ENCODE measurements at regions not wholly inside any gene's neighbourhood (a gene's known extent, or its start where the extent isn't known, plus 50 kb on each side); places are given as distances from the start of the nearest gene placed in this dataset.
"Not testable (repeated sequence)": the region's sequence is repeated elsewhere in the genome, so short reads cannot be mapped to it uniquely, and the experiment has no call there.

GRCh38 chr2:120637847-120638246 lies 97.8 kb upstream of the GLI2 start:
- 93 to 94% methylated on average over 3 to 5 of the region's 5 CpGs for WGBS, 2 donors
- DNase-seq (ENCODE audit: low spot score in 2 of 2) = peak in 1 of 2 donors; percentile 42
- intact Hi-C loops (cut with DNase I; ENCODE audit: low total_unique reads) = no loop called here
- no peak for TF ChIP-seq CTCF (IDR thresholded peaks at IDR 0.05)
- no peak for TF ChIP-seq POLR2A (IDR thresholded peaks at IDR 0.05)
- H3K4me3 ChIP-seq (ENCODE audit: low read depth, poor library complexity, severe bottlenecking) = no peak overlapping the region

- peak in 1 of 2 donors; percentile 42 for DNase-seq (ENCODE audit: low spot score in 2 of 2)
- TF ChIP-seq CTCF (IDR thresholded peaks at IDR 0.05) (no peak), POLR2A (IDR thresholded peaks at IDR 0.05) (no peak)
- H3K4me3 ChIP-seq (ENCODE audit: low read depth, poor library complexity, severe bottlenecking) = no peak overlapping the region
- 94 to 97% methylated on average over 4 of the region's 4 CpGs for WGBS, 2 donors
- intact Hi-C loops (cut with DNase I; ENCODE audit: low total_unique reads) = no loop called here
These were observed 97.2 kb upstream of the GLI2 start for GRCh38 chr2:120638450-120638849.

GRCh38 chr2:120641366-120641771 lies 94.3 kb upstream of the GLI2 start:
- DNase-seq (ENCODE audit: low spot score in 2 of 2) = peak in 1 of 2 donors; percentile 50
- intact Hi-C loops (cut with DNase I; ENCODE audit: low total_unique reads) = no loop called here
- no peak for TF ChIP-seq POLR2A (IDR thresholded peaks at IDR 0.05)
- no peak for TF ChIP-seq CTCF (IDR thresholded peaks at IDR 0.05)
- 67 to 84% methylated on average over 5 of the region's 5 CpGs for WGBS, 2 donors
- no peak overlapping the region for H3K4me3 ChIP-seq (ENCODE audit: low read depth, poor library complexity, severe bottlenecking)

- no peak for TF ChIP-seq CTCF (IDR thresholded peaks at IDR 0.05)
- no peak for TF ChIP-seq POLR2A (IDR thresholded peaks at IDR 0.05)
- WGBS, 2 donors = 85 to 91% methylated on average over 4 of the region's 4 CpGs
- H3K4me3 ChIP-seq (ENCODE audit: low read depth, poor library complexity, severe bottlenecking) = no peak overlapping the region
- intact Hi-C loops (cut with DNase I; ENCODE audit: low total_unique reads) = no loop called here
- peak in 1 of 2 donors; percentile 59 for DNase-seq (ENCODE audit: low spot score in 2 of 2)
These were observed 93.0 kb upstream of the GLI2 start for GRCh38 chr2:120642646-120643045.

GRCh38 chr2:120646994-120647393 lies 88.7 kb upstream of the GLI2 start:
- intact Hi-C loops (cut with DNase I; ENCODE audit: low total_unique reads) = no loop called here
- DNase-seq (ENCODE audit: low spot score in 2 of 2) = peak in 1 of 2 donors; percentile 17
- TF ChIP-seq POLR2A (IDR thresholded peaks at IDR 0.05) = no peak
- TF ChIP-seq CTCF (IDR thresholded peaks at IDR 0.05) = no peak
- H3K4me3 ChIP-seq (ENCODE audit: low read depth, poor library complexity, severe bottlenecking) = no peak overlapping the region
- 43 to 47% methylated on average over 3 of the region's 3 CpGs for WGBS, 2 donors

GRCh38 chr2:120647487-120647886 lies 88.2 kb upstream of the GLI2 start:
- 51 to 54% methylated on average over 6 of the region's 6 CpGs for WGBS, 2 donors
- intact Hi-C loops (cut with DNase I; ENCODE audit: low total_unique reads) = no loop called here
- TF ChIP-seq POLR2A (IDR thresholded peaks at IDR 0.05) = no peak
- no peak for TF ChIP-seq CTCF (IDR thresholded peaks at IDR 0.05)
- H3K4me3 ChIP-seq (ENCODE audit: low read depth, poor library complexity, severe bottlenecking) = no peak overlapping the region
- no peak for DNase-seq (ENCODE audit: low spot score in 2 of 2)

- DNase-seq (ENCODE audit: low spot score in 2 of 2) = peak in 1 of 2 donors; percentile 72
These were observed 86.3 kb upstream of the GLI2 start for GRCh38 chr2:120649381-120649780.

More at GRCh38 chr2:120649381-120649780, 86.3 kb upstream of the GLI2 start:
- intact Hi-C loops (cut with DNase I; ENCODE audit: low total_unique reads); H3K4me3 ChIP-seq (ENCODE audit: low read depth, poor library complexity, severe bottlenecking): not testable (repeated sequence)
- WGBS, 2 donors = 87 to 96% methylated on average over 7 of the region's 7 CpGs
